IMR-90 (cell line): ENCODE measurements at regions not wholly inside any gene's neighbourhood (a gene's known extent, or its start where the extent isn't known, plus 50 kb on each side); places are given as distances from the start of the nearest gene placed in this dataset.

Source experiments
- ATAC-seq: fragments of 200-7000 bp; cut with Tn5 transposase; 2 replicates; pipeline ENCODE4 v1.9.1; 2020; ENCODE audit warnings: low read depth, mild to moderate bottlenecking, moderate library complexity
- BruUV-seq: library from RNA; stranded (reverse); fragments of 400-500 nt; replicated peaks from 2 replicates; lab custom pipeline; 2021; lab: Mats Ljungman, UMichigan
- CTCF ChIA-PET: fragments of 300-600 bp; formaldehyde crosslinking; extraction: SDS; loops from one replicate; lab custom pipeline; 2021; ENCODE audit warnings: antibody characterized with exemption; lab: Yijun Ruan, JAX
- POLR2A ChIA-PET: fragments of 300-600 bp; sonication (Branson Sonifier 250); formaldehyde crosslinking; loops from one replicate; lab custom pipeline; 2022; ENCODE audit warnings: antibody characterized with exemption; ENCODE audit not compliant: unreplicated experiment; lab: Charles Lee
- DNase-seq: peaks from one replicate; pipeline ENCODE4 v3.0.0; 2013
- H2AFZ ChIP-seq: replicated peaks from 2 replicates; pipeline ENCODE3; 2013; ENCODE audit warnings: low read length, mild to moderate bottlenecking; ENCODE audit not compliant: poor library complexity
- H2AK5ac ChIP-seq: 2 replicates; pipeline ENCODE4 v1.6.1; 2013; ENCODE audit warnings: low read depth, low read length, inconsistent platforms
- H2AK9ac ChIP-seq: replicated peaks from 2 replicates; pipeline ENCODE3; 2013; ENCODE audit warnings: mild to moderate bottlenecking, low read depth, low read length, moderate library complexity; ENCODE audit not compliant: poor library complexity
- H2BK120ac ChIP-seq: 2 replicates; pipeline ENCODE4 v1.6.1; 2013; ENCODE audit warnings: low read depth, low read length, inconsistent platforms
- H2BK15ac ChIP-seq: 3 replicates; pipeline ENCODE4 v1.6.1; 2013; ENCODE audit warnings: low read depth, low read length, inconsistent platforms
- H2BK20ac ChIP-seq: 2 replicates; pipeline ENCODE4 v1.6.1; 2013; ENCODE audit warnings: low read depth, mild to moderate bottlenecking, inconsistent platforms, low read length, moderate library complexity
- H2BK5ac ChIP-seq: 2 replicates; pipeline ENCODE4 v1.6.1; 2013; ENCODE audit warnings: mild to moderate bottlenecking, low read depth, low read length, inconsistent platforms; ENCODE audit not compliant: poor library complexity, severe bottlenecking
- H3K14ac ChIP-seq: replicated peaks from 2 replicates; pipeline ENCODE4 v1.6.1; 2013; ENCODE audit warnings: low read depth, low read length, inconsistent platforms
- H3K18ac ChIP-seq: 2 replicates; pipeline ENCODE4 v1.6.1; 2013; ENCODE audit warnings: low read depth, low read length, control low read depth
- H3K23ac ChIP-seq: 2 replicates; pipeline ENCODE4 v1.6.1; 2013; ENCODE audit warnings: low read depth, low read length, inconsistent platforms
- H3K27ac ChIP-seq: 2 replicates; pipeline ENCODE4 v1.5.1; 2013; ENCODE audit warnings: mild to moderate bottlenecking, control low read depth, low read length; ENCODE audit not compliant: insufficient read depth
- H3K27me3 ChIP-seq: 2 replicates; pipeline ENCODE4 v1.6.1; 2013; ENCODE audit warnings: low read length; ENCODE audit not compliant: control insufficient read depth, insufficient read depth
- H3K36me3 ChIP-seq: 2 replicates; pipeline ENCODE4 v1.6.1; 2013; ENCODE audit warnings: low read length, mixed read lengths; ENCODE audit not compliant: control insufficient read depth, insufficient read depth
- H3K4ac ChIP-seq: 2 replicates; pipeline ENCODE4 v1.6.1; 2013; ENCODE audit warnings: low read depth, low read length, inconsistent platforms
- H3K4me1 ChIP-seq: 2 replicates; pipeline ENCODE4 v1.6.1; 2013; ENCODE audit warnings: low read length, mixed read lengths; ENCODE audit not compliant: control insufficient read depth, insufficient read depth
- H3K4me2 ChIP-seq: 2 replicates; pipeline ENCODE4 v1.6.1; 2013; ENCODE audit warnings: low read depth, mild to moderate bottlenecking, control low read depth, low read length, moderate library complexity
- H3K4me3 ChIP-seq: 2 replicates; pipeline ENCODE4 v1.5.1; 2013; ENCODE audit warnings: low read depth, mild to moderate bottlenecking, control low read depth, low read length, moderate library complexity; ENCODE audit not compliant: insufficient read depth
- H3K56ac ChIP-seq: 2 replicates; pipeline ENCODE4 v1.6.1; 2013; ENCODE audit warnings: low read length, inconsistent platforms; ENCODE audit not compliant: insufficient read depth; ENCODE audit errors: extremely low read depth
- H3K79me1 ChIP-seq, 2 experiments: 2 replicates each; pipeline ENCODE4 v1.6.1; 2013; ENCODE audit warnings: low read length in 2 of 2, inconsistent platforms in 1 of 2, low read depth in 1 of 2
- H3K9ac ChIP-seq: 2 replicates; pipeline ENCODE4 v1.6.1; 2013; ENCODE audit warnings: low read depth, low read length, control low read depth
- H3K9me1 ChIP-seq: 2 replicates; pipeline ENCODE4 v1.6.1; 2013; ENCODE audit warnings: low read length, inconsistent platforms; ENCODE audit not compliant: insufficient read depth
- H3K9me3 ChIP-seq: 2 replicates; pipeline ENCODE4 v1.6.1; 2013; ENCODE audit warnings: low read length; ENCODE audit not compliant: control insufficient read depth, insufficient read depth
- H4K20me1 ChIP-seq: 2 replicates; pipeline ENCODE4 v1.6.1; 2013; ENCODE audit warnings: low read length, inconsistent platforms; ENCODE audit not compliant: insufficient read depth
- H4K5ac ChIP-seq: 2 replicates; pipeline ENCODE4 v1.6.1; 2013; ENCODE audit warnings: mild to moderate bottlenecking, low read depth, low read length, control low read depth
- H4K8ac ChIP-seq, 2 experiments: 2 replicates each; pipeline ENCODE4 v1.6.1; 2013; ENCODE audit warnings: low read depth in 2 of 2, low read length in 2 of 2, control low read depth in 1 of 2, inconsistent platforms in 1 of 2
- H4K91ac ChIP-seq: 2 replicates; pipeline ENCODE4 v1.6.1; 2013; ENCODE audit warnings: low read depth, low read length, inconsistent platforms; ENCODE audit not compliant: insufficient read depth
- CEBPB ChIP-seq: IDR thresholded peaks from 2 replicates; pipeline ENCODE4 v1.6.1; 2012; ENCODE audit warnings: low read depth, low read length, improper control_type of control experiment
- CTCF ChIP-seq: conservative IDR thresholded peaks from 2 replicates; pipeline ENCODE4 v1.5.1; 2012; ENCODE audit warnings: mild to moderate bottlenecking, low read depth, low read length, improper control_type of control experiment
- FOS ChIP-seq: fragments of 150-350 bp; IDR thresholded peaks from 2 replicates; pipeline ENCODE4 v1.6.1; 2016; ENCODE audit warnings: low read depth, low read length
- MAFK ChIP-seq: IDR thresholded peaks from 2 replicates; pipeline ENCODE4 v1.6.1; 2012; ENCODE audit warnings: low read depth, low read length, improper control_type of control experiment
- MAZ ChIP-seq: IDR thresholded peaks from 2 replicates; pipeline ENCODE4 v1.6.1; 2012; ENCODE audit warnings: low read depth, mild to moderate bottlenecking, low read length, improper control_type of control experiment, moderate library complexity, borderline replicate concordance
- MXI1 ChIP-seq: IDR thresholded peaks from 2 replicates; pipeline ENCODE4 v1.6.1; 2012; ENCODE audit warnings: low read depth, mild to moderate bottlenecking, low read length, moderate library complexity, borderline replicate concordance
- NFE2L2 ChIP-seq: fragments of 150-350 bp; IDR thresholded peaks from 2 replicates; pipeline ENCODE4 v1.6.1; 2016; ENCODE audit warnings: low read depth, mild to moderate bottlenecking, low read length
- POLR2A ChIP-seq: IDR thresholded peaks from 2 replicates; pipeline ENCODE4 v1.6.1; 2012; ENCODE audit warnings: mild to moderate bottlenecking, low read depth, low read length
- RAD21 ChIP-seq: IDR thresholded peaks from 2 replicates; pipeline ENCODE4 v1.6.1; 2012; ENCODE audit warnings: low read length, improper control_type of control experiment
- RFX5 ChIP-seq: IDR thresholded peaks from 2 replicates; pipeline ENCODE4 v1.8.0; 2012; ENCODE audit warnings: low read depth, mild to moderate bottlenecking, low read length, moderate library complexity
- WGBS, 2 experiments: methylation state at CpG; one replicate each; pipeline versions ENCODE4 v1.1.5 to v1.1.7; 2013; ENCODE audit warnings: missing lambda C conversion rate in 2 of 2; ENCODE audit not compliant: insufficient read length in 1 of 2; ENCODE audit errors: extremely low coverage in 2 of 2; 5-methylcytosine and 5-hydroxymethylcytosine counted together
- dilution Hi-C: fragments of 300-500 bp; cut with HindIII; formaldehyde crosslinking; loops from one replicate; pipeline ENCODE4 v1.14.3; 2018; ENCODE audit warnings: low sequenced_read_pairs; ENCODE audit not compliant: unreplicated experiment
- in situ Hi-C: fragments of 300-500 bp; cut with MboI; formaldehyde crosslinking; loops from 3 replicates; pipeline ENCODE4 v1.14.3; 2019; ENCODE audit warnings: low sequenced_read_pairs, inconsistent platforms, mixed read lengths
- intact Hi-C: fragments of 100-400 bp; cut with micrococcal nuclease; formaldehyde crosslinking; loops from 2 replicates; pipeline ENCODE4 v1.10.0; 2022

GRCh38 chr3:70889162-70890019, 577.0 kb upstream of the MDFIC2 start:
- no peak overlapping the region for H2BK5ac ChIP-seq
- no TSS peak for BruUV-seq
- dilution Hi-C loops (no loop called here), intact Hi-C loops (loop anchor here (1.0 kb wide), 1 partner anchor 25 kb away; no protein-coding TSS in a partner anchor), in situ Hi-C loops (no loop called here)
- no peak overlapping the region for H3K9ac ChIP-seq
- H2AFZ ChIP-seq = peak overlapping the region; percentile 29
- DNase-seq (peak; percentile 15), ATAC-seq (peak; percentile 35; the same call in 1 of the 2 replicates)
- H4K5ac ChIP-seq = no peak overlapping the region
- TF ChIP-seq CTCF (no peak), POLR2A (no peak), CEBPB (no peak), MXI1 (no peak), RFX5 (no peak), NFE2L2 (no peak), FOS (no peak), MAZ (no peak), RAD21 (no peak), MAFK (no peak)
- H3K56ac ChIP-seq = no peak overlapping the region
- H3K9me3 ChIP-seq = no peaks in the 10 kb centered on the region
- H4K91ac ChIP-seq = no peak overlapping the region
- no peak overlapping the region for H4K8ac ChIP-seq
- ChIA-PET POLR2A (no interaction called here), CTCF (no interaction called here)
- no peak overlapping the region for H3K4me2 ChIP-seq
- no peaks in the 10 kb centered on the region for H3K36me3 ChIP-seq
- no peak overlapping the region for H3K23ac ChIP-seq
- no peak overlapping the region for H3K4ac ChIP-seq
- no peak overlapping the region for H3K18ac ChIP-seq
- WGBS, 2 experiments = 20% methylated on average over 1 of the region's 8 CpGs; no CpG with 5 or more reads in 1 of the 2 experiments
- no peak overlapping the region for H2AK9ac ChIP-seq
- no peak overlapping the region for H2AK5ac ChIP-seq
- H2BK120ac ChIP-seq = no peak overlapping the region
- H3K4me3 ChIP-seq = no peak overlapping the region
- no peak overlapping the region for H2BK15ac ChIP-seq
- no peaks in the 10 kb centered on the region for H4K20me1 ChIP-seq
- H3K4me1 ChIP-seq = peaks cover 2% of the 10 kb centered on the region; the same call in 1 of the 2 replicates
- no peaks in the 10 kb centered on the region for H3K27me3 ChIP-seq
- no peak overlapping the region for H2BK20ac ChIP-seq
- H3K79me1 ChIP-seq = no peaks in the 10 kb centered on the region
- H3K27ac ChIP-seq = no peak overlapping the region
- no peak overlapping the region for H3K14ac ChIP-seq
- no peaks in the 10 kb centered on the region; the same call in 1 of the 2 replicates for H3K9me1 ChIP-seq
